Upper lobe of right lung (tissue), 1 donor: ENCODE measurements at regions not wholly inside any gene's neighbourhood (a gene's known extent, or its start where the extent isn't known, plus 50 kb on each side); places are given as distances from the start of the nearest gene placed in this dataset.

ENCODE experiments used
- ATAC-seq: fragments of 200-7000 bp; cut with Tn5 transposase; one replicate; pipeline ENCODE4 v1.9.1; 2020; ENCODE audit warnings: mild to moderate bottlenecking, moderate library complexity
- DNase-seq: peaks from one replicate; pipeline ENCODE4 v3.0.0-alpha.2; 2020
- H3K27ac ChIP-seq: fragments of 200-600 bp; one replicate; pipeline ENCODE4 v1.8.0; 2022
- H3K27me3 ChIP-seq: fragments of 200-600 bp; one replicate; pipeline ENCODE4 v1.8.0; 2022; ENCODE audit warnings: mild to moderate bottlenecking
- H3K36me3 ChIP-seq: fragments of 200-600 bp; one replicate; pipeline ENCODE4 v1.8.0; 2022
- H3K4me1 ChIP-seq: fragments of 200-600 bp; one replicate; pipeline ENCODE4 v1.8.0; 2022
- H3K4me3 ChIP-seq: fragments of 200-600 bp; one replicate; pipeline ENCODE4 v1.8.0; 2022; ENCODE audit warnings: mild to moderate bottlenecking
- H3K9me3 ChIP-seq: fragments of 200-600 bp; one replicate; pipeline ENCODE4 v1.8.0; 2022
- CTCF ChIP-seq: fragments of 200-600 bp; IDR thresholded peaks from one replicate; pipeline ENCODE4 v1.8.0; 2022; ENCODE audit warnings: antibody characterized with exemption
- intact Hi-C: fragments of 100-400 bp; cut with DNase I; formaldehyde crosslinking; loops from one replicate; pipeline ENCODE4 v1.11.0; 2022
- donor health status: DM: no; HTN: yes; CAD: no; lungs with severe emphysema.

DNA sequence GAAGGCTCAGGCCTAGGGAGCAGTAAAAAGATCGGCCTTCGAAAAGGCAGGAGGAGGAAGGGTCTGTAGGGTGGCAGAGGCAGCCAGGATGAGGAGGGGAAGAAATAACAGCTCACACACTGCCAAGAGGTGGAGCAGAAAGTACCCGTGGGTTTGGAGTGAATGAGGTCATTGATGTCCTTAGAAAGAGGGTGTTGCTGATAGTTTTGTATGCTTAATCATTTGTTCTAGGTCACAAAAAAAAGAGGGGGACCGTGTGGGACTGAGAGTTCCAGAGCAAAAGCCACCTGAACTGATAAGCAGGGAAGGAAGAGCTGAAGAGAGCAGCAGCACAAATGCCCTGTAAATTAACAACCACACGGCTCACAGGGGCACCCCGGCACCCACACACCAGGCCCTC is 140.4 kb downstream of the FAM161A start:
- H3K36me3 ChIP-seq = no peaks in the 10 kb centered on the region
- no peak overlapping the region for H3K27ac ChIP-seq
- DNase-seq (no peak), ATAC-seq (no peak)
- no peaks in the 10 kb centered on the region for H3K27me3 ChIP-seq
- no peaks in the 10 kb centered on the region for H3K4me1 ChIP-seq
- no peaks in the 10 kb centered on the region for H3K9me3 ChIP-seq
- no peak for TF ChIP-seq CTCF
- intact Hi-C loops = no loop called here
- H3K4me3 ChIP-seq = no peak overlapping the region

GRCh38 chr2:61712060-61712459 is 141.8 kb downstream of the FAM161A start:
- H3K4me1 ChIP-seq = no peaks in the 10 kb centered on the region
- H3K36me3 ChIP-seq = no peaks in the 10 kb centered on the region
- H3K9me3 ChIP-seq = no peaks in the 10 kb centered on the region
- intact Hi-C loops = no loop called here
- H3K27ac ChIP-seq = no peak overlapping the region
- no peak overlapping the region for H3K4me3 ChIP-seq
- no peak for TF ChIP-seq CTCF
- ATAC-seq (no peak), DNase-seq (no peak)
- no peaks in the 10 kb centered on the region for H3K27me3 ChIP-seq

DNA sequence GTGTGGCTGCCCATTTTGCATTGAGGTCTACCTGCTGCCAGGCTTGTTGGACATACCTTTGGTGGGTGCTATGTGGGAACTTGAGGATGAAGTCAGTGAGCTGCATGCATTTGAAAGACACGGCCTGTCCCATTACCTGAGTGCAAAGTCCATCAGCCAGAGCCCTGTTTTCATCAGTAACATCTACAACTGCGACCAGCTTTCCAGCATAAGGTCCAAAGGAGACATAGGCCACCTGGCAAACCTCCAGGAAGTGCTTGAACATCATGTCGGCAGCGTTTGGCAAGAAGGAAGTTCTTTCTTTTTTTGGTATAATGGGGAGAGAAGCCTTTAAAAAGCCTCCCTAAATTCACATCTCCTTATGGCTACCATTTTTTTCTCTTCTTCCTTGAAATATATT is 143.1 kb downstream of the FAM161A start:
- intact Hi-C loops = no loop called here
- TF ChIP-seq CTCF = no peak
- no peak overlapping the region for H3K4me3 ChIP-seq
- H3K36me3 ChIP-seq = no peaks in the 10 kb centered on the region
- H3K27ac ChIP-seq = no peak overlapping the region
- DNase-seq = no peak
- H3K27me3 ChIP-seq = no peaks in the 10 kb centered on the region
- ATAC-seq = no peak
- no peaks in the 10 kb centered on the region for H3K4me1 ChIP-seq
- H3K9me3 ChIP-seq = no peaks in the 10 kb centered on the region

- Histone ChIP-seq H3K4me1 (no peaks in the 10 kb centered on the region), H3K4me3 (no peak overlapping the region), H3K9me3 (no peaks in the 10 kb centered on the region), H3K27ac (no peak overlapping the region), H3K36me3 (no peaks in the 10 kb centered on the region), H3K27me3 (no peaks in the 10 kb centered on the region)
- peak; percentile 76 for ATAC-seq
- no peak for TF ChIP-seq CTCF
- intact Hi-C loops = no loop called here
- DNase-seq = no peak
These were observed 145.6 kb downstream of the FAM161A start for GRCh38 chr2:61707984-61708852.

- DNase-seq (no peak), ATAC-seq (no peak)
- intact Hi-C loops = no loop called here
- no peak for TF ChIP-seq CTCF
- no peaks in the 10 kb centered on the region for H3K36me3 ChIP-seq
- H3K4me3 ChIP-seq = no peak overlapping the region
- H3K4me1 ChIP-seq = no peaks in the 10 kb centered on the region
- no peaks in the 10 kb centered on the region for H3K27me3 ChIP-seq
- no peaks in the 10 kb centered on the region for H3K9me3 ChIP-seq
- no peak overlapping the region for H3K27ac ChIP-seq
These were observed 148.2 kb downstream of the FAM161A start for GRCh38 chr2:61705625-61706024.
